CD14-positive monocyte (primary cell): ENCODE measurements at regions not wholly inside any gene's neighbourhood (a gene's known extent, or its start where the extent isn't known, plus 50 kb on each side); places are given as distances from the start of the nearest gene placed in this dataset.

ENCODE experiments used
- DNase-seq, 3 donors: peaks; one replicate each; pipeline ENCODE4 v3.0.0-alpha.2; 2011 to 2022
- H2AFZ ChIP-seq: 2 replicates; pipeline ENCODE4 v1.6.0; 2012; ENCODE audit warnings: mild to moderate bottlenecking, low read depth, low read length, inconsistent platforms; ENCODE audit not compliant: insufficient read depth, poor library complexity, severe bottlenecking
- H3K27ac ChIP-seq, 2 donors: 1 replicate in 1 of 2; 2 replicates in 1 of 2; pipeline ENCODE4 v1.5.1; 2012 to 2013; ENCODE audit warnings: low read length in 2 of 2, control low read depth in 1 of 2, inconsistent platforms in 1 of 2, low read depth in 1 of 2, mild to moderate bottlenecking in 1 of 2
- H3K27me3 ChIP-seq, 2 donors: one replicate each; pipeline versions ENCODE4 v1.6.0 to v1.6.1; 2011 to 2013; ENCODE audit warnings: low read length in 2 of 2; ENCODE audit not compliant: control insufficient read depth in 2 of 2, insufficient read depth in 2 of 2
- H3K36me3 ChIP-seq, 2 donors: replicated peaks in 1 of 2; 1 replicate in 1 of 2; 2 replicates in 1 of 2; pipeline versions ENCODE4 v1.5.1 to v1.6.1; 2012 to 2013; ENCODE audit warnings: low read length in 2 of 2, control low read depth in 1 of 2, inconsistent platforms in 1 of 2, mild to moderate bottlenecking in 1 of 2; ENCODE audit not compliant: insufficient read depth in 2 of 2, control insufficient read depth in 1 of 2
- H3K4me1 ChIP-seq, 2 donors: 1 replicate in 1 of 2; 2 replicates in 1 of 2; pipeline versions ENCODE4 v1.5.1 to v1.6.1; 2012 to 2013; ENCODE audit warnings: low read length in 2 of 2, control low read depth in 1 of 2, inconsistent platforms in 1 of 2, mild to moderate bottlenecking in 1 of 2, moderate library complexity in 1 of 2; ENCODE audit not compliant: insufficient read depth in 2 of 2, control insufficient read depth in 1 of 2
- H3K4me2 ChIP-seq: replicated peaks from 2 replicates; pipeline ENCODE3; 2012; ENCODE audit warnings: low read length, moderate library complexity, mild to moderate bottlenecking; ENCODE audit not compliant: poor library complexity, severe bottlenecking; ENCODE audit errors: extremely low read depth
- H3K4me3 ChIP-seq, 3 experiments: fragments of 200-600 bp in 1 of 3; sonication (generic) in 1 of 3; replicated peaks in 1 of 3; 1 replicate in 2 of 3; 2 replicates in 1 of 3; pipeline ENCODE4 v1.5.1; 2011 to 2013; ENCODE audit warnings: low read length in 3 of 3, mild to moderate bottlenecking in 3 of 3, control low read depth in 2 of 3, low read depth in 2 of 3, inconsistent platforms in 1 of 3, moderate library complexity in 1 of 3
- H3K79me2 ChIP-seq: 2 replicates; pipeline ENCODE4 v1.6.0; 2012; ENCODE audit warnings: mild to moderate bottlenecking, control low read depth, inconsistent platforms, low read length, moderate library complexity; ENCODE audit not compliant: insufficient read depth
- H3K9ac ChIP-seq: 2 replicates; pipeline ENCODE4 v1.6.0; 2017; ENCODE audit warnings: low read length, mild to moderate bottlenecking; ENCODE audit not compliant: insufficient read depth, poor library complexity, severe bottlenecking
- H3K9me3 ChIP-seq, 2 donors: replicated peaks in 1 of 2; 1 replicate in 1 of 2; 2 replicates in 1 of 2; pipeline versions ENCODE4 v1.5.1 to v1.6.1; 2012 to 2013; ENCODE audit warnings: low read length in 2 of 2, control low read depth in 1 of 2; ENCODE audit not compliant: control insufficient read depth in 1 of 2, insufficient read depth in 1 of 2
- H4K20me1 ChIP-seq: 2 replicates; pipeline ENCODE4 v1.6.0; 2012; ENCODE audit warnings: mild to moderate bottlenecking, low read length, control low read depth, moderate library complexity; ENCODE audit not compliant: insufficient read depth
- H3K27ac Mint-ChIP-seq, 7 donors: one replicate each; pipeline ENCODE4 v1.8.0; 2020; ENCODE audit warnings: mild to moderate bottlenecking in 7 of 7, mixed read lengths in 7 of 7, moderate library complexity in 6 of 7, inconsistent platforms in 2 of 7
- H3K27me3 Mint-ChIP-seq, 3 donors: one replicate each; pipeline ENCODE4 v1.8.0; 2021 to 2022; ENCODE audit warnings: low read depth in 3 of 3, mild to moderate bottlenecking in 3 of 3, mixed read lengths in 3 of 3, moderate library complexity in 3 of 3, inconsistent platforms in 1 of 3
- H3K36me3 Mint-ChIP-seq, 2 donors: one replicate each; pipeline ENCODE4 v1.8.0; 2020; ENCODE audit warnings: mixed read lengths in 2 of 2, inconsistent platforms in 1 of 2, mild to moderate bottlenecking in 1 of 2
- H3K4me1 Mint-ChIP-seq: one replicate; pipeline ENCODE4 v1.8.0; 2020; ENCODE audit warnings: mild to moderate bottlenecking, mixed read lengths
- H3K4me3 Mint-ChIP-seq, 2 donors: one replicate each; pipeline ENCODE4 v1.8.0; 2020; ENCODE audit warnings: mild to moderate bottlenecking in 2 of 2, mixed read lengths in 2 of 2, moderate library complexity in 1 of 2
- H3K9me3 Mint-ChIP-seq, 7 donors: one replicate each; pipeline ENCODE4 v1.8.0; 2020 to 2022; ENCODE audit warnings: mixed read lengths in 7 of 7, mild to moderate bottlenecking in 6 of 7, moderate library complexity in 6 of 7, inconsistent platforms in 2 of 7
- WGBS: methylation state at CpG from one replicate; pipeline ENCODE4 v1.1.5; 2013; ENCODE audit warnings: missing lambda C conversion rate; ENCODE audit not compliant: insufficient coverage; 5-methylcytosine and 5-hydroxymethylcytosine counted together
- intact Hi-C, 2 donors: fragments of 100-400 bp; cut with micrococcal nuclease; formaldehyde crosslinking; loops; one replicate each; pipeline versions ENCODE4 v1.15.0 to v1.15.1; 2023
- TF ChIP-seq, protein P1 (sequence below): fragments of 200-600 bp; IDR thresholded peaks from one replicate; pipeline ENCODE4 v1.8.0; 2022; ENCODE audit warnings: antibody characterized with exemption, mild to moderate bottlenecking

DNA sequence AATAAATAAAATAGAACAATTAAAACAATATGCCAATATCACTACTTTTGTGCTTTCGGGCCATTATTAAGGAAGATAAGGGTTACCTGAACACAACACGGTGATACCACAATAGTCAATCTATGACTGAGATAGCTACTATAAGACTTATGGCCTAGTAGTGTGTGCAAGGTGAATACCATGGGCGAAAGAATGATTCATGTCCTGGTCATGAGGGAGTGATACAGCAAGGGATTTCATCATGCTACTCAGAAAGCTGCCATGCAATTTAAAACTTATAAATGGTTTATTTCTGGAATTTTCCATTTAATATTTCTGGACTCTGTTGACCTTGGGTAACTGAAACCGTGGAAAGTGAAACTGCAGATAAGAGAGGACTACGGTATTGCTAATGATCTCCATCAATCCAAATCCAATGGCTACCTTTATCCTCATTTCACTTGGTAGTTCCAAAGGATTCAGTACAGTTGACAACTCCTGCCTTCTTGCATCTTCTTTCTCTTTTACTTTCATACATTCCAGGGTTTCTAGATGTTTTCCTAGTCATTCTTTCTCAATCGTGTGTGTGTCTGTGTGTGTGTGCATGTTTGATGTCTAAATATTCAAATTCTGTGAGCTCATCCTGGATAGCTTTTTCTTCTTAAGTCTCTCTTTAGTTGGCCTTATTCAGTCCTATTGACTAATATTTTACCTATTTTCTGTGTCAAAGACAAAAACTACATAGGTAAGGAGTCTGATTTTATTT is 100.5 kb upstream of the MAGI2 start:
- peaks cover 0 to 2% (median 0%) of the 10 kb centered on the region in 3 donors for H3K27me3 Mint-ChIP-seq
- TF ChIP-seq, protein P1, sequence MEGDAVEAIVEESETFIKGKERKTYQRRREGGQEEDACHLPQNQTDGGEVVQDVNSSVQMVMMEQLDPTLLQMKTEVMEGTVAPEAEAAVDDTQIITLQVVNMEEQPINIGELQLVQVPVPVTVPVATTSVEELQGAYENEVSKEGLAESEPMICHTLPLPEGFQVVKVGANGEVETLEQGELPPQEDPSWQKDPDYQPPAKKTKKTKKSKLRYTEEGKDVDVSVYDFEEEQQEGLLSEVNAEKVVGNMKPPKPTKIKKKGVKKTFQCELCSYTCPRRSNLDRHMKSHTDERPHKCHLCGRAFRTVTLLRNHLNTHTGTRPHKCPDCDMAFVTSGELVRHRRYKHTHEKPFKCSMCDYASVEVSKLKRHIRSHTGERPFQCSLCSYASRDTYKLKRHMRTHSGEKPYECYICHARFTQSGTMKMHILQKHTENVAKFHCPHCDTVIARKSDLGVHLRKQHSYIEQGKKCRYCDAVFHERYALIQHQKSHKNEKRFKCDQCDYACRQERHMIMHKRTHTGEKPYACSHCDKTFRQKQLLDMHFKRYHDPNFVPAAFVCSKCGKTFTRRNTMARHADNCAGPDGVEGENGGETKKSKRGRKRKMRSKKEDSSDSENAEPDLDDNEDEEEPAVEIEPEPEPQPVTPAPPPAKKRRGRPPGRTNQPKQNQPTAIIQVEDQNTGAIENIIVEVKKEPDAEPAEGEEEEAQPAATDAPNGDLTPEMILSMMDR: no peak
- no peak overlapping the region for H3K4me3 ChIP-seq
- no peak overlapping the region for H3K27ac Mint-ChIP-seq
- H3K4me1 Mint-ChIP-seq: no peaks in the 10 kb centered on the region
- no peak overlapping the region for H2AFZ ChIP-seq
- no peak overlapping the region for H3K27ac ChIP-seq
- no peak overlapping the region for H3K4me3 Mint-ChIP-seq
- H3K4me2 ChIP-seq: no peak overlapping the region
- no peaks in the 10 kb centered on the region for H4K20me1 ChIP-seq
- intact Hi-C loops: no loop called here
- H3K36me3 Mint-ChIP-seq: no peaks in the 10 kb centered on the region
- no peak overlapping the region for H3K9ac ChIP-seq
- H3K79me2 ChIP-seq: no peaks in the 10 kb centered on the region
- DNase-seq: no peak
- H3K36me3 ChIP-seq: no peaks in the 10 kb centered on the region
- no peaks in the 10 kb centered on the region for H3K27me3 ChIP-seq
- H3K9me3 Mint-ChIP-seq: peaks cover 0 to 6% (median 4%) of the 10 kb centered on the region in 7 donors
- H3K4me1 ChIP-seq: no peaks in the 10 kb centered on the region
- peaks cover 0 to 3% of the 10 kb centered on the region in 2 donors for H3K9me3 ChIP-seq
- WGBS: 91% methylated on average over 3 of the region's 6 CpGs

DNA sequence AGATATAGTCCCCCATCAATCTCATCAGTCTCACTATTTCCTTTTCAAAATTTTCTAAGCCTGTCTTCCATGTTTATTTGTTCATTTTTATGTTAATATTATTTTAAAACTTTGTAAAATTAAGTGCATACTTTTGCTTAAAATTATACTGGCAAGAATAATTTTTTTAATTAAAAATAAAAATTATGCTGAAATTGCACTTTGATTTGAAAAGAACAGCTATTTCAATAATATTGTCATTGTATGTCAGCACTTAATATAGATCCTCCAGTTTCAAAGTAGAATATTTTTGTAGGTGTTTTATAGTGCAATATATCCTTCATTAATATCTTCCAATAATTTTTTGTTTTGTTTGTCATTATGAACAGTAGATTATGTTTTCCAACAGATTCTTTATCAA is 99.0 kb upstream of the MAGI2 start:
- no peak overlapping the region for H3K9ac ChIP-seq
- H3K36me3 ChIP-seq: no peaks in the 10 kb centered on the region
- H3K79me2 ChIP-seq: no peaks in the 10 kb centered on the region
- no peak for DNase-seq
- H3K4me3 ChIP-seq: no peak overlapping the region
- H3K4me1 ChIP-seq: no peaks in the 10 kb centered on the region
- Mint-ChIP-seq H3K27ac (no peak overlapping the region), H3K27me3 (peaks cover 0 to 2% (median 0%) of the 10 kb centered on the region in 3 donors), H3K4me1 (no peaks in the 10 kb centered on the region), H3K4me3 (no peak overlapping the region), H3K9me3 (peaks cover 0 to 3% (median under 1%) of the 10 kb centered on the region in 7 donors), H3K36me3 (no peaks in the 10 kb centered on the region)
- H3K9me3 ChIP-seq: peaks cover 0 to 3% of the 10 kb centered on the region in 2 donors
- H3K27me3 ChIP-seq: no peaks in the 10 kb centered on the region
- no peak overlapping the region for H3K27ac ChIP-seq
- no peaks in the 10 kb centered on the region for H4K20me1 ChIP-seq
- H2AFZ ChIP-seq: no peak overlapping the region
- no peak overlapping the region for H3K4me2 ChIP-seq
- intact Hi-C loops: no loop called here
- TF ChIP-seq, protein P1: no peak
